ENCODE measurements at regions not wholly inside any gene's neighbourhood (a gene's known extent, or its start where the extent isn't known, plus 50 kb on each side); places are given as distances from the start of the nearest gene placed in this dataset.
"Not testable (repeated sequence)": the region's sequence is repeated elsewhere in the genome, so short reads cannot be mapped to it uniquely, and the experiment has no call there.

- DNase-seq, result no peak
- in situ Hi-C loops (cut with MboI; ENCODE audit: low pct_unique_long_range_greater_than_20kb, low sequenced_read_pairs), result no loop called here
These were observed 270.9 kb downstream of the COG6 start for GRCh38 chr13:39926345-39926744.

GRCh38 chr13:39928261-39928660 lies 272.8 kb downstream of the COG6 start:
- in situ Hi-C loops (cut with MboI; ENCODE audit: low pct_unique_long_range_greater_than_20kb, low sequenced_read_pairs), result no loop called here
- DNase-seq, result no peak

GRCh38 chr13:39929583-39929982 lies 274.1 kb downstream of the COG6 start:
- DNase-seq, result no peak

GRCh38 chr13:39930060-39930459 lies 274.6 kb downstream of the COG6 start:
- in situ Hi-C loops (cut with MboI; ENCODE audit: low pct_unique_long_range_greater_than_20kb, low sequenced_read_pairs), result no loop called here
- DNase-seq, result no peak

More at GRCh38 chr13:39929583-39929982, 274.1 kb downstream of the COG6 start:
- in situ Hi-C loops (cut with MboI; ENCODE audit: low pct_unique_long_range_greater_than_20kb, low sequenced_read_pairs), result no loop called here

- in situ Hi-C loops (cut with MboI; ENCODE audit: low pct_unique_long_range_greater_than_20kb, low sequenced_read_pairs), result no loop called here
These were observed 275.3 kb downstream of the COG6 start for GRCh38 chr13:39930544-39931444.

GRCh38 chr13:39931505-39931904 lies 276.0 kb downstream of the COG6 start:
- in situ Hi-C loops (cut with MboI; ENCODE audit: low pct_unique_long_range_greater_than_20kb, low sequenced_read_pairs), result no loop called here
- DNase-seq, result no peak

More at GRCh38 chr13:39930544-39931444, 275.3 kb downstream of the COG6 start:
- DNase-seq, result no peak

GRCh38 chr13:39932514-39932913 lies 277.1 kb downstream of the COG6 start:
- in situ Hi-C loops (cut with MboI; ENCODE audit: low pct_unique_long_range_greater_than_20kb, low sequenced_read_pairs), result not testable (repeated sequence)

GRCh38 chr13:39935155-39935554 lies 279.7 kb downstream of the COG6 start:
- in situ Hi-C loops (cut with MboI; ENCODE audit: low pct_unique_long_range_greater_than_20kb, low sequenced_read_pairs), result no loop called here
- DNase-seq, result no peak

More at GRCh38 chr13:39932514-39932913, 277.1 kb downstream of the COG6 start:
- DNase-seq, result not testable (repeated sequence)

- DNase-seq, result no peak
- in situ Hi-C loops (cut with MboI; ENCODE audit: low pct_unique_long_range_greater_than_20kb, low sequenced_read_pairs), result no loop called here
These were observed 283.1 kb downstream of the COG6 start for GRCh38 chr13:39938596-39938995.

- no peak for DNase-seq
- in situ Hi-C loops (cut with MboI; ENCODE audit: low pct_unique_long_range_greater_than_20kb, low sequenced_read_pairs), result no loop called here
These were observed 285.8 kb downstream of the COG6 start for GRCh38 chr13:39941236-39941635.

- DNase-seq, result no peak
- in situ Hi-C loops (cut with MboI; ENCODE audit: low pct_unique_long_range_greater_than_20kb, low sequenced_read_pairs), result no loop called here
These were observed 286.6 kb downstream of the COG6 start for GRCh38 chr13:39941911-39942551.

- in situ Hi-C loops (cut with MboI; ENCODE audit: low pct_unique_long_range_greater_than_20kb, low sequenced_read_pairs), result no loop called here
These were observed 287.3 kb downstream of the COG6 start for GRCh38 chr13:39942552-39943273.

GRCh38 chr13:39943711-39944110 lies 288.2 kb downstream of the COG6 start:
- in situ Hi-C loops (cut with MboI; ENCODE audit: low pct_unique_long_range_greater_than_20kb, low sequenced_read_pairs), result no loop called here

More at GRCh38 chr13:39942552-39943273, 287.3 kb downstream of the COG6 start:
- peak; percentile 67 for DNase-seq

GRCh38 chr13:39945226-39945625 lies 289.8 kb downstream of the COG6 start:
- DNase-seq, result no peak
- in situ Hi-C loops (cut with MboI; ENCODE audit: low pct_unique_long_range_greater_than_20kb, low sequenced_read_pairs), result no loop called here

More at GRCh38 chr13:39943711-39944110, 288.2 kb downstream of the COG6 start:
- no peak for DNase-seq

GRCh38 chr13:39946769-39947168 lies 291.3 kb downstream of the COG6 start:
- in situ Hi-C loops (cut with MboI; ENCODE audit: low pct_unique_long_range_greater_than_20kb, low sequenced_read_pairs), result no loop called here

GRCh38 chr13:39951301-39951700 lies 295.8 kb downstream of the COG6 start:
- DNase-seq, result no peak
- in situ Hi-C loops (cut with MboI; ENCODE audit: low pct_unique_long_range_greater_than_20kb, low sequenced_read_pairs), result no loop called here

More at GRCh38 chr13:39946769-39947168, 291.3 kb downstream of the COG6 start:
- no peak for DNase-seq

GRCh38 chr13:39952249-39953233 lies 297.1 kb downstream of the COG6 start:
- peak; percentile 2 for DNase-seq
- in situ Hi-C loops (cut with MboI; ENCODE audit: low pct_unique_long_range_greater_than_20kb, low sequenced_read_pairs), result no loop called here

- no peak for DNase-seq
- in situ Hi-C loops (cut with MboI; ENCODE audit: low pct_unique_long_range_greater_than_20kb, low sequenced_read_pairs), result no loop called here
These were observed 299.0 kb downstream of the COG6 start for GRCh38 chr13:39954476-39954875.
